ENCODE measurements at regions not wholly inside any gene's neighbourhood (a gene's known extent, or its start where the extent isn't known, plus 50 kb on each side); places are given as distances from the start of the nearest gene placed in this dataset.

DNA sequence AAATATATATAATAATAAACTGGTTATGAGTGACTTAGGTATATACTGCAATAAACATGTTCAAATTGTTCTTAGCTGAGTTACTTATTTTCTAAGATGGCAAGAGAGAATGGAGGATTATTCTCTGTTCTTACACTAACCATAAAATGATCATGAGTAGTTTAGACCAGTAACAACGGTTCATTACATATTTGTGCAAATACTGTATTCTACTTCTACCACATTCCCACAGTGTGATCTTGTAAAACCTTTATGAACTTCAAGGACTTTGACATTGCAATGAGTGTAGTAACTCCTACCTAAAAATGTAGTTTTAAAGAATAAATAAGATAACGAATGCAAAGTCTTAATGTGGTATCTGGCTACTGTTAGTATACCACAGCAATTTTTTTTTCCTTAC is 353.7 kb upstream of the NCAM2 start:
- Histone ChIP-seq H3K9ac (ENCODE audit: insufficient read depth in 1 of 2, low read length in 2 of 2) (no peak overlapping the region), H3K27ac (ENCODE audit: low read depth in 1 of 2, low read length in 1 of 2) (no peak overlapping the region), H3K4me3 (no peak overlapping the region), H3K4me1 (ENCODE audit: control insufficient read depth in 5 of 5, insufficient read depth in 5 of 5, low read length in 5 of 5) (no peaks in the 10 kb centered on the region), H3K27me3 (ENCODE audit: control insufficient read depth in 3 of 3, insufficient read depth in 3 of 3, low read length in 2 of 3) (no peaks in the 10 kb centered on the region), H3K9me3 (ENCODE audit: control insufficient read depth in 4 of 4, insufficient read depth in 3 of 4, low read length in 3 of 4) (peaks cover 0 to 14% (median 0%) of the 10 kb centered on the region in 4 donors), H3K36me3 (ENCODE audit: control insufficient read depth in 4 of 4, insufficient read depth in 4 of 4, low read length in 4 of 4) (no peaks in the 10 kb centered on the region)
- ATAC-seq (ENCODE audit: insufficient read depth, low FRiP score) = no peak
- 65 to 81% methylated on average over 2 of the region's 2 CpGs for WGBS, 2 donors
- TF ChIP-seq, protein P1, sequence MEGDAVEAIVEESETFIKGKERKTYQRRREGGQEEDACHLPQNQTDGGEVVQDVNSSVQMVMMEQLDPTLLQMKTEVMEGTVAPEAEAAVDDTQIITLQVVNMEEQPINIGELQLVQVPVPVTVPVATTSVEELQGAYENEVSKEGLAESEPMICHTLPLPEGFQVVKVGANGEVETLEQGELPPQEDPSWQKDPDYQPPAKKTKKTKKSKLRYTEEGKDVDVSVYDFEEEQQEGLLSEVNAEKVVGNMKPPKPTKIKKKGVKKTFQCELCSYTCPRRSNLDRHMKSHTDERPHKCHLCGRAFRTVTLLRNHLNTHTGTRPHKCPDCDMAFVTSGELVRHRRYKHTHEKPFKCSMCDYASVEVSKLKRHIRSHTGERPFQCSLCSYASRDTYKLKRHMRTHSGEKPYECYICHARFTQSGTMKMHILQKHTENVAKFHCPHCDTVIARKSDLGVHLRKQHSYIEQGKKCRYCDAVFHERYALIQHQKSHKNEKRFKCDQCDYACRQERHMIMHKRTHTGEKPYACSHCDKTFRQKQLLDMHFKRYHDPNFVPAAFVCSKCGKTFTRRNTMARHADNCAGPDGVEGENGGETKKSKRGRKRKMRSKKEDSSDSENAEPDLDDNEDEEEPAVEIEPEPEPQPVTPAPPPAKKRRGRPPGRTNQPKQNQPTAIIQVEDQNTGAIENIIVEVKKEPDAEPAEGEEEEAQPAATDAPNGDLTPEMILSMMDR (IDR thresholded peaks at IDR 0.05; ENCODE audit: control extremely low read depth, extremely low read depth) = no peak
- DNase-seq = no peak

DNA sequence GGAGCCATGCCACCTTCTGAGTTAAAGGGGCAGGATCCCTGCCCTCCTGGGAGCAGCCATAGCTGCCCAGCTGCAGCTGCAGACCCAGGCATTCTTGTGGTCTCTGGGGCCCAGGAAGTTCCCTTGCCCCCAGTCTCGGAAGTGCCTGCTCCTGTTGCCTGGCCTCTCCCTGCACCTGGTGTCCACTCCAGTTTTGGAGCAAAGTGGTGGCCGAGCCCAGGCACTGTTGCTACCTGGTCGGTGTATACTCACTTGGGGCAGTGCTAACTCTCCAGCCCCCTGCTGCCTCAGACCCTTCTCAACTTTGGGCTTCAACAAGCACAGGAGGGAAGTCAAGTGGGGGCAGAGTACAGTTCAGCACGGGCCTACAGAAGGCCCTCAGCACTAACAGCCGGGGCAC is 352.9 kb upstream of the NCAM2 start:
- ATAC-seq (ENCODE audit: insufficient read depth, low FRiP score) = no peak

DNA sequence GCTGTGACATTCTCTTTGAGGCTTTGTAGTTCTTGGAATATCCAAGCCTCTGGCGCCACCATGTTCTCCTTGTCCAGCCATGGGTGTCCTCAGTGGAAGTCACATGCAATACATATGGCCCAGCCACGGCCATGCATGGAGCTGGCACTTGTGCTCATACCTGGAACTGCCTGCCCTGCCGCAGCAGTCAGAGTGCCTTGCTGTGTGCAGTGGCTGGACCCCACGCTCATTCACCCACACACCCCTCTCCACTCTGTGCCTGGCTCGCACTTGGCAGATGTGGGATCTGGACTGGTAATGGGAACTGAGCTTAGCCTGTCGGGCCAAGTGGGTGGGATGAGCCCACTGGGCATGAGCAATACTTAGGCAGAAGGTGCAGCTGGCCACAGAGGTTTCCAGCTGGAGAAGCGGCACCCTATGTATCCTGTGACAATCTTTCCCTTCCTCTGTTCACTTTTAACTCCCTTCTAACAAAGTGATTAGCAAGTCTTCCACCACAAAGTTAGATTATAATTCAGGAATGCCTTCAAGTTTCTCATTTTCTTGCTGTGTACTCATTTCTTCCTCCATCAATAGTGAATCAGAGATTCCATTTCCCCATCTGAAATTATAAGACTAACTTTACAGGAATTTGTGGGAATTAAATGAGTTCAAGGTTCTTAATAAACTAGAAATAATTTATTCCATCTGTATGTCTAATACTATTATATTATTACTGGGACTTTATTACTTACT is 351.6 kb upstream of the NCAM2 start:
- Histone ChIP-seq H3K27ac (ENCODE audit: low read depth in 1 of 2, low read length in 1 of 2) (no peak overlapping the region), H3K36me3 (ENCODE audit: control insufficient read depth in 4 of 4, insufficient read depth in 4 of 4, low read length in 4 of 4) (no peaks in the 10 kb centered on the region), H3K27me3 (ENCODE audit: control insufficient read depth in 3 of 3, insufficient read depth in 3 of 3, low read length in 2 of 3) (no peaks in the 10 kb centered on the region), H3K9ac (ENCODE audit: insufficient read depth in 1 of 2, low read length in 2 of 2) (no peak overlapping the region), H3K4me3 (no peak overlapping the region), H3K9me3 (ENCODE audit: control insufficient read depth in 4 of 4, insufficient read depth in 3 of 4, low read length in 3 of 4) (peaks cover 0 to 14% (median 0%) of the 10 kb centered on the region in 4 donors), H3K4me1 (ENCODE audit: control insufficient read depth in 5 of 5, insufficient read depth in 5 of 5, low read length in 5 of 5) (no peaks in the 10 kb centered on the region)
- TF ChIP-seq, protein P1 (IDR thresholded peaks at IDR 0.05; ENCODE audit: control extremely low read depth, extremely low read depth) = no peak
- ATAC-seq (ENCODE audit: insufficient read depth, low FRiP score) (no peak), DNase-seq (no peak)
- 87 to 91% methylated on average over 7 of the region's 7 CpGs for WGBS, 2 donors

More for the DNA sequence above, 352.9 kb upstream of the NCAM2 start:
- no peak for DNase-seq
- Histone ChIP-seq H3K4me3 (no peak overlapping the region), H3K36me3 (ENCODE audit: control insufficient read depth in 4 of 4, insufficient read depth in 4 of 4, low read length in 4 of 4) (no peaks in the 10 kb centered on the region), H3K4me1 (ENCODE audit: control insufficient read depth in 5 of 5, insufficient read depth in 5 of 5, low read length in 5 of 5) (no peaks in the 10 kb centered on the region), H3K9me3 (ENCODE audit: control insufficient read depth in 4 of 4, insufficient read depth in 3 of 4, low read length in 3 of 4) (peaks cover 0 to 14% (median 0%) of the 10 kb centered on the region in 4 donors), H3K9ac (ENCODE audit: insufficient read depth in 1 of 2, low read length in 2 of 2) (no peak overlapping the region), H3K27ac (ENCODE audit: low read depth in 1 of 2, low read length in 1 of 2) (no peak overlapping the region), H3K27me3 (ENCODE audit: control insufficient read depth in 3 of 3, insufficient read depth in 3 of 3, low read length in 2 of 3) (no peaks in the 10 kb centered on the region)
- WGBS, 2 donors = 88 to 90% methylated on average over 5 of the region's 5 CpGs
- TF ChIP-seq, protein P1 (IDR thresholded peaks at IDR 0.05; ENCODE audit: control extremely low read depth, extremely low read depth) = no peak

Data from lung (tissue), 11 donors.